Mammary epithelial cell (primary cell): ENCODE measurements at regions not wholly inside any gene's neighbourhood (a gene's known extent, or its start where the extent isn't known, plus 50 kb on each side); places are given as distances from the start of the nearest gene placed in this dataset.

Source experiments
- EZH2 ChIP-seq: IDR thresholded peaks from 2 replicates; pipeline ENCODE4 v1.6.1; 2012; ENCODE audit warnings: low read length, inconsistent platforms, borderline replicate concordance
- TF ChIP-seq, protein P1 (sequence below), 2 donors: IDR thresholded peaks in 1 of 2; conservative IDR thresholded peaks in 1 of 2; 2 replicates each; pipeline ENCODE4 v1.5.1; 2011 to 2012; ENCODE audit warnings: inconsistent platforms in 2 of 2, low read length in 2 of 2, mild to moderate bottlenecking in 2 of 2, control low read depth in 1 of 2, low read depth in 1 of 2; ENCODE audit not compliant: insufficient read depth in 1 of 2; ENCODE audit errors: extremely low read depth in 1 of 2

DNA sequence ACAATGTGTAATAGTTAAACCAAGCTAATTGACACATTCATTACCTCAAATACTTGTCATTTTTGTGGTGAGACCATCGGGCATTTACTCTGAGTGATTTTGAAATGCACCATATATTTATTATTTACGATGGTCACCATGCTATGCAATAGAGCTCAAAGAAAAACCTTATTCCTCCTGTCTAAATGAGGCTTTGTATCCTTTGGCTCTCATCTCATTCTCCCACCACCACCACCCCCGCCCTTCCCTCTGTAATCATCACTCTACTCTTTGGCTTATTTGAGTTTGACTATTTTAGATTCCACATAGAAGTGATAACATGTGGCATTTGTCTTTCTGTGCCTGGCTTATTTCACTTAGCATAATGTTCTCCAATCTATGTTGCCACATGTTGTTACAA is 124.9 kb downstream of the CYSLTR2 start:
- TF ChIP-seq, protein P1, sequence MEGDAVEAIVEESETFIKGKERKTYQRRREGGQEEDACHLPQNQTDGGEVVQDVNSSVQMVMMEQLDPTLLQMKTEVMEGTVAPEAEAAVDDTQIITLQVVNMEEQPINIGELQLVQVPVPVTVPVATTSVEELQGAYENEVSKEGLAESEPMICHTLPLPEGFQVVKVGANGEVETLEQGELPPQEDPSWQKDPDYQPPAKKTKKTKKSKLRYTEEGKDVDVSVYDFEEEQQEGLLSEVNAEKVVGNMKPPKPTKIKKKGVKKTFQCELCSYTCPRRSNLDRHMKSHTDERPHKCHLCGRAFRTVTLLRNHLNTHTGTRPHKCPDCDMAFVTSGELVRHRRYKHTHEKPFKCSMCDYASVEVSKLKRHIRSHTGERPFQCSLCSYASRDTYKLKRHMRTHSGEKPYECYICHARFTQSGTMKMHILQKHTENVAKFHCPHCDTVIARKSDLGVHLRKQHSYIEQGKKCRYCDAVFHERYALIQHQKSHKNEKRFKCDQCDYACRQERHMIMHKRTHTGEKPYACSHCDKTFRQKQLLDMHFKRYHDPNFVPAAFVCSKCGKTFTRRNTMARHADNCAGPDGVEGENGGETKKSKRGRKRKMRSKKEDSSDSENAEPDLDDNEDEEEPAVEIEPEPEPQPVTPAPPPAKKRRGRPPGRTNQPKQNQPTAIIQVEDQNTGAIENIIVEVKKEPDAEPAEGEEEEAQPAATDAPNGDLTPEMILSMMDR (conservative IDR thresholded peaks at IDR 0.05 in 1 of 2, IDR thresholded peaks at IDR 0.05 in 1 of 2; ENCODE audit: extremely low read depth in 1 of 2, insufficient read depth in 1 of 2, low read depth in 1 of 2, low read length in 2 of 2): no peak
- TF ChIP-seq EZH2: no peak
